D341Med (cell line): ENCODE measurements at regions not wholly inside any gene's neighbourhood (a gene's known extent, or its start where the extent isn't known, plus 50 kb on each side); places are given as distances from the start of the nearest gene placed in this dataset.
"Not testable (repeated sequence)": the region's sequence is repeated elsewhere in the genome, so short reads cannot be mapped to it uniquely, and the experiment has no call there.

Experiments
- DNase-seq: peaks from one replicate; pipeline ENCODE4 v3.0.0; 2012; ENCODE audit warnings: low spot score

DNA sequence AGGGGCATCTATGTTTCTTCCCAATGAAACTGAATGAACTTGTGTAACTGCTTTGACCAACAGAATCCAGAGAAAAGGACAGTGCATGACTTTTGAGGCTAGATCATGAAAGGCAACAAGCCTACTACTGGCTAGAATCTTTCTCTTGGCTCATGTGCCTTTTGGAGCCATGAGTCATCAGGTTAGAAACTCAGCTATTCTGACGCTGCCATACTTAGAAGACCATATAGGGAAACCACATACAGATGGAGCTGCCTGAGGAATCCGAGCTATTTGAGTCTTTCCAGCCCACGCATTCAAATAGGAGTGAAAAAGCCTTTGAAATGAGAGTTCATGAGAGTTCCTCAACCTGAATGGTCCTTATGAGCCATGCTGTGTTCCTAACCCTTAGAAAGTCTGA lies 738.5 kb upstream of the CHRM3 start:
- no peak for DNase-seq

DNA sequence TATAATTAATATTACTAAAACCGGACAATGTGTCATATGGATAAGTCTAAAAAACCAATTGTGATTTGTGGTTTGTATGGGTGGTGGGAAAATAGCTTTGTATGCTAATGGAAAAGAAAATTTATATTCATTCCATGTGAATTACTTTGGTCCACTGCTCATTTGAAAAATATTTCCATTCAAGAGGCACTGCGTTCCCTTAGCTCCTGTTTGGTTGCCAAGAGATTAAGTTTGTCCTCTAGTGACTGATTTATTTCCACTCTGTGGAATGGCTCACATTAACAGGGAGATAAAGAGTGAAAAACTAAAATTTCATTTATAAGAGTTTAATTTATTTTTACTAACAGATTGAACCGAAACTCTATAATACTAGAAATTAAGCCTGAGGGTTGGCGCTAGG lies 744.1 kb upstream of the CHRM3 start:
- no peak for DNase-seq

DNA sequence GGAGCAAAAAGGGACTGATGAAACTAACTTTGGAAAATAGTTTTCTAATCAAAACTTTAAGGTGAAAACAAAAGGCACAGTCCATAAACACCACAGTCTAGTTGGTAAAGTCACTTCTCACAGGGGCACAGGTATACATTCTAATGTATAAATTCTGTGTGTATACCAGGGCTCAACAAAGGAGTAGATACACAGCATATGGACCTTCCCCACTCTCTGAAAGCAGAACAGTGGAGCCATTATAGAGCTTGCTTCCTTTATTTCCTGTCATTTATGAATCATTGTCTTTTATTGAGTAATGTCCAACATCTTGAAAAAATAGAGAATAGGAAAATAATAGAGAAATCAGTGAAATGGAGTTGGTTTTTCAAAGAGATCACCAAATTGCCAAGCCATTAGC lies 746.5 kb upstream of the CHRM3 start:
- no peak for DNase-seq

DNA sequence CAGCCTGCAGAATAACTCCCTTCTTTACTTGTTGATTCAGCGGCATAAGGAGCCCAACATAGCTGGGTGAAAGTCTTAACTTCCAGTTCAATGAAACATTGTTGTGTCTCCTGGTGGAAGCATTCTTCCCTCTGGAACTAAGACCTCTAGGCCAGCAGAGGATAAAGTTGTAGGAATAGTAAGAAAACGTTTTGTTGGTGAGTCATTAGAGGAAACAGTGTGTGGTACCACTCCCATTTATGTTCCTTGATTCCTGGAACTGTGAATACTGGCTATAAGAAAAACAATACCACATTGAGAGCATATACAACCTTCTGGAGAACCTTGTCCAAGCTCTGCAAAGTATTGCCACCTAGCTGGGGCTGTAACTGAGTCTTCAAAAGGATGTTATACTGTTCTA lies 737.4 kb upstream of the ZP4 start:
- DNase-seq: no peak

DNA sequence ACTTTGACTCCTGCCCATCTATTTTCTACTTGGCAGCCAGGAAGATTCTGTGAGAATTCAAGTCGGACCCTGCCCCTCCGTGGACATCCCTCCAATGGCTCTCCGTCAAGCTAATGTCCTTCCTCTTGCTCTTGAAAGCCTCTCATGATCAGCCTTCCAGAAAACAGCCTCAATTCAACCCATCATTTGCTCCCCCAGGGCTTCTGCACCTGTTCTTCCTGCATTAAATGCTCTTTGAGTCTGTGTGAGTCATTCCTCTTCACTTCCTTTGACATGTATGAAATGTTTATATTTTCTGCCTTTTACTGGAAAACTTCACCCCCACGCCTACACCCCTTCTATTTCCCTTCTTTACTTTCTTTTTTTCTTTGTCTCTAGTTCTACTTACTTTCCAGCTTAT lies 734.1 kb upstream of the ZP4 start:
- DNase-seq: no peak

DNA sequence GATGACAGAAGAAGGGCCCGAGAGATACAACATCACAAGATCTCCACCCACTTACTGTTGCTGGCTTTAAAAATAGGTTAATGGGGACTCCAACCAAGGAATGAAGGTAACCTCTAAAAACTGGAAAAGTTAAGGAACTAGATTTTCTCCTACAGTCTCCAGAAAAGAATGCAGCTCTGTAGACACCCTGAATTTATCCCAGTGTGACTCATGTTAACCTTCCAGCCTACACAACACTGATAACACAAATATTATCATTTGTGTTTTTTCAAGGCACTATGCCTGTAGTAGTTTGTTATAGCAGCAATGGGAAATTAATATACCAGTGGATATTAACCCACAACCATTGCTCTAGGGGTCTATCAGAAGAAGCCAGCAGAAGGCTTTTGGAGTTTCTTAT lies 730.7 kb upstream of the ZP4 start:
- DNase-seq: no peak

DNA sequence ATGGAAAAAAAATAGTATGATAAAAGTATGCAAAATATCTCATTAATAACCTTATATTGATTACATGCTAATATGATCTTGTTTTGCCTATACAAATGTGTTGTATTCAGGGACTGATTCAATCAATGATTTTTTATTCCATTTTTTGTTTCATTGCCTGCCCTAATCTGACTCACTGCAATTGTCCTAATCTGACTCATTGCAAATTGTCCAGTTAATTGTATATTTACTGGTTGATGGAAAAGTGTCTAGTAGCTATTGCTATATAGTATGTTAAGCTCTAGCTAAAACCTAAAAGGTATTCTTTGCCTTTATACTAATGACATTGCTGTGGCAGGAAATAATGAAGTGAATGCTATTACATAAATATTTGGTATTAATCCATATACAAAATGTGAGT lies 728.9 kb upstream of the ZP4 start:
- no peak for DNase-seq

DNA sequence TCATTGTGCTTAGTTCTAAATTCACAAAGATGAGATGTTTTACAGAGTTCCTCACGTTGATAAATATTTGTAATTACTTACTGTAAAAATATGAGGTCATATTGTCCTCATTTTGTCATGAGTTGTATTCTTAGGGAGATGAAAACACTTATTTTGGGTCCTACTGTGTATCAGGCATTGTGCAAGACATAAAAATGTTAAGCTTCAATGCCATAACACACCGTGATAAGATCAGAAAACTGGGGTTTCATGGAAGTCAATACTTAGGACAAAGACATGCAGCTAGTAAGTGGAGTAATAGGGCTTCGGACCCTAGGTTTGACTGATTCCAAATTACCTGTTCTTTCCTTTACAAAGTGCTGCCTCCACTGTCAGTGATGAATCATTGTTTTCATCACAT lies 720.7 kb upstream of the ZP4 start:
- no peak for DNase-seq

DNA sequence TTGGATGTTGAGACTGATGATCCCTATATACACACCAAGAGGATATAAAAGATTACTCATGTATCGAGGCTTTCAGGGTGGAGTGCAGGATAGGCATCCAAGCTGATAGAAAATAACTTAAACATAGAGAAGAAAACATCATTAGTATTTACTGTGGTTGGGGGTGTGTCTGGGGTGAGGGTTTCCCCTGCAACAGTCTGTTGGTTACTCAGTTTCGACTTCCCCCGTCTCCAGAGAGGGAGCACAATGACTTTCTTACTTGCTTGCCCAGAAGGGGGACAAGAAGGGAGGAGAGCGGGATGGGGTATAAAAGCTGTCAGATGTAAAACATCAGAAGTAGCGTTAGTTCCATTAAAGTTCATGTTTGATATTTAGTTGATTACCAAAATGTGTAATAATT lies 717.4 kb upstream of the ZP4 start:
- DNase-seq: peak; percentile 66

DNA sequence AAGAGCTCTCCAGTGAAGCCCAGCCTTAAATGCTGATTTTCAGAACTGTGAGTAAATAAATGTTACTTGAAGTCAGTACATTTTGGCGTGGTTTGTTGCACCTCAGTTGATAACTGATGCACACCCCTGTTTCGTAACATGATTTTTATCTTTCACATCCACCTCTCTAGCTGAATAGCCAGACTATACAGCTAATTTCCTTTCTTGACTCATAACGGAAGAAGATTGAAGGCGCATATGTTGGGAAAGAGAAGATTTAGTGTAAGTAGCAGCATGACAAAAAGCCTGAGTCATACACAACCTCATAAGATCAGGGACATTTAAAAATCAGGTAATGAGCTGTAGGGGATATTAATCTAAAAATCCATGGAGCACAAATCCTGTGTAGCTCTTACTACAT lies 716.2 kb upstream of the ZP4 start:
- peak; percentile 34 for DNase-seq

DNA sequence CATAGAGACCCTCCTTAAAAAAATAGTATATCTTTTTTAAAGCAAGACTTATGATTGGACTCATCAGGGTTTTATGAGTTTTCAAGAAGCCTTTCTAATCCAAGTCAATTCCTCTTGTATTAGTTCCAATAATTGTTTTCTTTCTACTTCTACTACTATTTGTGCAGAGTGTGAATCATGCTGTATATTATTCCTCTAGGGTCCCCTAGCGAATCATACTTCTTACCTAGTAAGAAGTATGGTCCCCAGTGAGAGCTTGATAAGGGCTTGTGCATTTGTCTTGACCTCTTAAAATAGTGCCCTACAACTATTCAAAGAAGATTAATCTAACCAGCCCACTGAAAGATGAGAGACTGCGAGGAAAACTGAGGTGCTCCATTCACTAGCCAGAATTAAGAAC lies 715.7 kb upstream of the ZP4 start:
- no peak for DNase-seq

DNA sequence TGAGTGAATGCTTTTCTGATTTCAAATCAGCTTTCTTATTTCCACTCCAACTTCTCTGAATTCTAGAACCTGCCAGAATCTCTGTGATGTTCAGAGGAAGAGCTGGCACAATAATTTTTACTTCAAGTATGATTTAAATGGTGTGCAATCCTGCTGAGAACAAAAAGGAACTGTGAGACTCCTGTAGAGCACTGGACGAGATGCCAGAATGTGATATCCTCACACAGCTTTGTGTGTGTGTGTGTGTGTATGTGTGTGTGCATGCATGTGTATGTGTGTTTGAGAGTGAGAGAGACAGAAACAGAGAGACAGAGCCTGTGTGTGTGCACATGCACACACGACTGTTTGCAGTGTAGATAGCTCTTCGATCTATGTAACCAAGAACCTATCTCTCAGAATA lies 713.6 kb upstream of the ZP4 start:
- DNase-seq: no peak

DNA sequence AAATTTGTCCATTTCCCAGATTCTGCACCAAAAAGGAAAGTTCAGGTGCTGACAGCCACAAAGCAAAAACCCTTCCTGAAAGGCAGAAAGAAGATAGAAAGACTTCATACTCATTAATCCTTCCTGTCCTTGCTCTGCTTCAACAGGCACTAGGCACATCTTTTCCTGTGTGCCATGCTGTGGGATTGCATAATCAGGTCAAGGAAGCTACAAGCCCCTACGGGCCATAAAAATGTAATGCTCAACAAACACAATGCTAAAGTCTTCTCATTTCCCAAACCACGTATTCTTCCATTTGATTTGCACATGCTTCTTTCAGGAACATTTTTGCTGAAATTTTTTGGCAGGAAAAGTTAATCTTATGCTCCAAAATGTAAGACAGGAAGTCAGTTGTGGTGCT lies 710.9 kb upstream of the ZP4 start:
- DNase-seq: not testable (repeated sequence)

DNA sequence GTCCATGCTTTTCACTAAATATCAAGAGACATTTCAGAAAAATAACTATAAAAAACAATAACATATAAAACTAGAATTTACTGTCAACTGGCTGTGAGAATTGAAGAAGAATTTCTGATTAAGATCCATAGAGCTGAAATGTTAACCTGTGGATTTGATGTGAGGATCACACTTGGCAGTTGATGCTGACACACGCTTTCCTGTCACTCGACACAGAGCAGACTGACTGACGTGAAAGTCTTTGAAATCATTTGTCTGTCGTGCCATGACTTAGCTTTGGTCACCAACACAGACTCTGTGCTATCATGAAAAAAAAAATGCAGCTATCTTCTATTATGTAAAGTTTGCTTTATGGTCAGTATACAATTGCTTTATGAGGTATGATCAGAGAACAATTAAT lies 706.0 kb upstream of the ZP4 start:
- no peak for DNase-seq

DNA sequence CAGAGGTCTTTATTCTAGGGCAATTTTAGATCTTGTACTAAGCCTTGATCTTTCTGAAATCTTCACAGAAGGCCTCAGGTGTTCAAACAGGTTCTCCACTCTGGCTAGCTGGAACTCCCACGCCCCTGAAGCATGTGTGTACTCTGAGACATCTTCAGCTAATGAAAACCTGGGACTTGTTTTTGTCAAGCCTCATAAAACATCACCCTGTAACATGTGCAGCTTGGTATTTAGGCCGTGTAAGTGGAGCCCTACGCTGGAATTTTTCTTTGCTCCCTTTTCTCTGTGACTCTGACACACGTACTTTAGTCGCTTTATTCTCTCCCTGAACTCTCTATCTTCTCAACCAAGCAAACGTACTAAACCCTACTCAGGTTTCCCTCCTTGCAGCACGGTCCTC lies 701.9 kb upstream of the ZP4 start:
- DNase-seq: no peak

DNA sequence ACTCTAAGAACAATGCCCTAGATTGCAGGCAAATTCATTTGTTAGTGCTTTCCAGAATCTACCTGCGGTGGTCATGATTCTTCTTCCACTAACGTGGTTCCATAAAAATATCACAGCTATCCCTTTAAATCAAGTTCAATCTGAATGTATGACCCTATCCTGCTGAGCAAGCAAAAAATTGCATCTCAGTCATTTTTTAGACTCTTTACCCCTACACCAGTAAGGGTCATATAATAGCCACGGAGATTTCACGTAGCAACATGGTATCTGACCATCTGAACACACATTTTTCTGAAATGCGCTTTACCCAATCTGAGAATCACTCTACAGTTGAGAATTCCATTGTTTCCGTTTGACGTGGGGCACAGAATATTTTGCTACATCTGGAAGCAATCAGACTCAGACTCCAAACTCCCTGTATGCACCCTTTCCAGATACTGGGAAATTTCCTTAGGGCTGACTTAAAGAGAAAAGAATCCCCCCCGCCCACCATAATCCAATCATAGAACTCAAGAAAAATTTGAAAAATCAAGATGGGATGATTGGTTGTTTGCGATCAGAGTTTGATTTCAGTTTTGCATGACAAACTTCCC lies 699.2 kb upstream of the ZP4 start:
- no peak for DNase-seq

DNA sequence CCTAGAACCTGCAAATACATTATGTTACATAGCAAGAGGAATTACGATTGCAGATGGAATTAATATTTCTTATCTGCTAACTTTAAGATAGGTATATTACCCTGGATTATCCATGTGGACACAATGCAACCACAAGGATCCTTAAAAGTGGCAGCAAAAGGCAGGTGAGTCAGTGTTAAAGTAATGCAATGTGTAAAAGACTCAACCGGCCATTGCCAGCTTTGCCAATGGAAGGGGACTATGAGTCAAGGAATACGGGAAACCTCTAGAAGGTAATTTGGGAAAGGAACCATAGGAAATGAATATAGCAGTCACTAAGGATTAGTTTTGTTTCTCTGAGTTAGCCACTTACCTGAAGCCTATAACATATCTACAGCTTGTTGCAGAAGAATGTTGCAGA lies 692.1 kb upstream of the ZP4 start:
- no peak for DNase-seq

DNA sequence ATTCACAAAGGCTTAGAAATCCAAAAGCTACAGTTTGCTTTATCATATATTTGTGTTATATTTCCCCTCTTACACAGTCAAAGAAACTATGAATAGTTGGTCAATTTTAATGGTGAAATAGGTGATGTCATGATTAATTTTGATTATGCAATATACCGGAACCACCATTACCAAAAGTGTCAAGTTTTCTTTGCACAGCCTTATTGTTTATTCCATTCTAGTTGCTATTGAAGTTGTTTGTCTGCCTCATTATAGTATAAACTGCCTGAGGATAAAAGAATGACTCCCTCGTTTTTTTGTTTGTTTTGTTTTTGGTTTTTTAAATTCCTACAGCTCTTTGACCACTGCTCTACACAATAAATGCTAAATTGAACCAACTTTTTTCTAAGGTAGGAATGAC lies 690.6 kb upstream of the ZP4 start:
- no peak for DNase-seq

DNA sequence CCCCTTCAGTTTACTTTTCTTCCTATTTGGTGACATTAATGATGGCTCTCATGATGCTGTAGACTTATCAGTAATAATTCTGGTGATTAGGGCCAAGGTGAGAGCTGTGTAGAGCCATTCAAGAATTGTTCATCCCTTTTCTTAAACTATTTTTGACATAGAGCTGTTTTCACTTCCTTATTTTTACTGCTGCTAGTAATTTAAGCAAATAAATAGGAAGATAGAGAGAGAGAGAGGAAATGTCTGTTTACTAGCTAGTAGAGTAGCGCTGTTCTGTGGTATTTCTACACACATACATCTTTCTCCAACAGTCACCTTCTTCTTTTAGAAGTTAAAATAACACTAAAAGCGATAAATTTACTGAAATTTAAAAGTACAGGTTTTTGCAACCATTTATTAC lies 678.0 kb upstream of the ZP4 start:
- no peak for DNase-seq

DNA sequence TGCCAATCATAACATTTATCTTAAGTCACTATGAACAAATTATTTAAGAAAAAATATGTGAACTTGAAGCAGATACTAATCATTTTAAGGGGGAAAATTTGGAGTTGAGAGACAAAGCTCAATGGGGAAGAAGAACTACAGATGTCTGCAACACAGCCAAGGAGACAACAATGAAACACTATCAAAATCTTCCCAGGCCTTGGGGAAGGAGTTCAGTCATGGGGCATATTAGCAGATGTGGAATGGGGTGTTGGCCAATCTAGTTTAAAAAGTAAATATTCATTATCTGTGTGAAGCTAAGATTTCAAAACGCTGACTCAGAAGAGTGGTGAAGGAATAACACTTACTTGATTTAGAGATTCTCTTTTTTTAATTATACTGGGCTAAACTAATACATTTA lies 671.6 kb upstream of the ZP4 start:
- no peak for DNase-seq

DNA sequence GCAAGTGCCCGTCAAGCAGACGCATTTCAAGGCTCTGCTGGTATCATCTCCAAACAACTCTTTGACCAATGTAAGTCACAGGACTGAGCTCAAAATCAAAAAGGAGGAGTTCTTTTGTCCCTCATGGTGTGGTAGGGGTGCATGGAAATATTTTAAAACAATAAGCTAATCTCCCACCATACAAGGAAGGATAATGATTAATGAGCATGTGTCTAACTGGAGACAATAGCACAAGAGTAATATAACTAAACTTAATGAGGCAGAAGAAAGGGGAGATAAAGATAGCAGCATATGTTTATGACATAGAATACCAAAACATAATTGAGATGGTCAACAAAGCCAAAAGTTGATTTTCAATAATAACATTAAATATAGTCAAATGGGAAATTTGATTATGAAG lies 668.0 kb upstream of the ZP4 start:
- DNase-seq: no peak

DNA sequence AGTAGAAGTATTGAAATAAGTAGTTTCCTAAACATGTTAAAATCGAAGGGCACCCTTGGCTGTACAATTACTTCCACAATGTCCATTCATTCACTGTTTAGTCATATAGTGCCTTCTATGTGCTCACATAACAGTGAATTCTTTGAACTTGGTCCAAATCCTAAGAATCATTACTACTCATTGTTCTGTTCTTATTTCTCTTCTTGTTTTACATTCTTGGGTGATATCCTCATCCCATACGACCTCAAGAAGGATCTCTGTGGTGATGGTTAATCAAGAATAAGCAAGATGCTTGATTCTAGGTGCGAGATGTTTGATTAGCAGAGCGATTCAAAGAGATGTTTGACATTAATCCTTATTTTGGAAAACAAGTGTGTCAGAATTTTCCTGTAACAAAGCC lies 667.4 kb upstream of the ZP4 start:
- no peak for DNase-seq

DNA sequence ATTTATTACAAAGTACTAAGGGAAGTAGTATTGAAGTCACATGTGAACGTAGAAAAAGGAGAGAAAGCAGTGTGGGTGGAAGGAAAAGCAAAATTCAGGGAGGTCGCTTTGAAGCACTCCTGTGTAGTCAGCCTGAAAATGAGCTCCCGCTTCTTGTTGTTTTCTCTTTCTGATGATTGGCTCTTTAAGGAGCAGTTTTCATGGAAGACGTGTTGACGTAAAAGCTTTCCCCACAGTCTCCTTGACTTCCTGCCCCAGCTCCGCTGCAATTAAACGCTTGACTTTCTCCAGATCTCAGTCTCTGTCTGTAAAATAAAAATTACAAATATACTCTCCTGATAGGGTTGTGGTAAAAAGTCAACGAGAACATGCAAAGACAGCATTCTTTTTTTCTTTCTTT lies 661.5 kb upstream of the ZP4 start:
- no peak for DNase-seq

DNA sequence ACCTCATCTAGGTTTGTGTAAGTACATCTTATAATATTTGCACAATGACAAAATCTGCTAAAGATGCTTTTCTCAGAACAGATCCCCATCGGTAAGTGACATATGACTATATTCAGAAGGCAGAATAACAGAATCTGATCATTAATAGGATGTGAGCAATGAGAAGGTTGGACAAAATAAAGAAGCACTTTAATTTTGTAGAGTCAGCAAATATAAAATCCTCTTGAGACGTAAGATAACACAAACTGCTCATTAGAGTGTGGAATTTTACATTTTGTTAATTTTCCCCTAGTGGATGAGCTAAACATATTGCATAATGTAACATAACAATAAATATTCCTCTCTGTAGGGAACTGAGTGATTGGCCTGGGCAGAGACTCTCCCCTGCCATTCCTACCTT lies 658.4 kb upstream of the ZP4 start:
- no peak for DNase-seq

DNA sequence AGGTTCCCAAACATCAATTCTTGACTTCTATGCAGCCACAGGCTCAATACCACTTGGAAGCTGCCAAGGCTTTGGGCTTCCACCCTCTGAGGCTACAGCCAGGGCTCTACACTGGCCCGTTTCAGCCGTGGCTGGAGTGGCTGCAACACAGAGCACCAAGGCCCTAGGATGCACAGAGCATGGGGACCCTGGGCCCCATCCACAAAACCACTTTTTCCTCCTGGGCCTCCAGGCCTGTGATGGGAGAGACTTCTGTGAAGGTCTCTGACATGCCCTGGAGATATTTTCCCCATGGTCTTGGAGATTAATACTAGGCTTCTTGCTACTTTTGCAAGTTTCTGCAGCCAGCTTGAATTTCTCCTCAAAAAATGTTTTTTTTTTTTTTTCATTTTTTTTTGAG lies 655.4 kb upstream of the ZP4 start:
- no peak for DNase-seq
